SK-N-SH (cell line): ENCODE measurements at regions not wholly inside any gene's neighbourhood (a gene's known extent, or its start where the extent isn't known, plus 50 kb on each side); places are given as distances from the start of the nearest gene placed in this dataset.

Experiments
- EP300 ChIP-seq, 2 experiments: IDR thresholded peaks; 2 replicates each; pipeline versions ENCODE4 v1.4.0 to v1.6.1; 2012; ENCODE audit warnings: borderline replicate concordance in 1 of 2, low read depth in 1 of 2, low read length in 1 of 2
- EZH2phosphoT487 ChIP-seq: fragments of 200-600 bp; sonication (generic); IDR thresholded peaks from 2 replicates; pipeline ENCODE4 v1.6.1; 2017; ENCODE audit warnings: low read depth, mixed run types, mild to moderate bottlenecking, antibody characterized with exemption, moderate library complexity, borderline replicate concordance
- MEF2A ChIP-seq: IDR thresholded peaks from 2 replicates; pipeline ENCODE4 v1.4.0; 2012; ENCODE audit warnings: low read depth, borderline replicate concordance
- NFIC ChIP-seq: IDR thresholded peaks from 2 replicates; pipeline ENCODE4 v1.4.0; 2012; ENCODE audit warnings: borderline replicate concordance
- POLR2AphosphoS5 ChIP-seq: IDR thresholded peaks from 2 replicates; pipeline ENCODE4 v1.6.1; 2012; ENCODE audit warnings: low read depth, low read length
- TEAD4 ChIP-seq: IDR thresholded peaks from 2 replicates; pipeline ENCODE4 v1.4.0; 2012; ENCODE audit warnings: mild to moderate bottlenecking, borderline replicate concordance; ENCODE audit not compliant: insufficient read depth
- TF ChIP-seq, protein P1 (sequence below): fragments of 200-600 bp; sonication (generic); IDR thresholded peaks from 2 replicates; pipeline ENCODE4 v1.6.1; 2017; ENCODE audit warnings: antibody characterized with exemption, mild to moderate bottlenecking, moderate library complexity
- TF ChIP-seq, protein P2 (sequence below): fragments of 150-350 bp; IDR thresholded peaks from 2 replicates; pipeline ENCODE4 v1.6.1; 2017; ENCODE audit warnings: antibody characterized with exemption, low read length, low read depth, borderline replicate concordance
- TF ChIP-seq, protein P3 (sequence below): IDR thresholded peaks from 2 replicates; pipeline ENCODE4 v1.4.0; 2012; ENCODE audit warnings: low read depth, borderline replicate concordance

DNA sequence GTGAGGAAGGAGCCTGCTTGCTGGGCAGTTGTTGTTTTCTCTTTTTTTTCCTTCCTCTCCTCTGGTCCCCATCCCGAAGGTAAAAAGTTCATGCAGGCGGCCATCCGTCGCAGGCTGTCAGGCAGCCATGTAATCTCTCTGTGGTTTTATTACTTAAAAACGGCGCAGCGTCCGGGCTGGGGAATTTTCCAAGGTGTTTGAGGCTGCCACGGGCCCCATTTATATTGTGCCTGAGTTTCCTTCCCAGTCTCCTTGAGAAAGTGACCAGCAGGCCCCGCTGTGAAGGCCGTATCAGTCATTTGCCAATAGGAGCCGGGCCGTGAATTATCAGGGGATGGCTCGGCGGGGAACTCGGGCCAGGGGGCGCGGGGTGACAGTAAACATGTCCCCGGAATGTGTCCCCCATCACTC lies 289.7 kb downstream of the PBX3 start:
- TF ChIP-seq, protein P1, sequence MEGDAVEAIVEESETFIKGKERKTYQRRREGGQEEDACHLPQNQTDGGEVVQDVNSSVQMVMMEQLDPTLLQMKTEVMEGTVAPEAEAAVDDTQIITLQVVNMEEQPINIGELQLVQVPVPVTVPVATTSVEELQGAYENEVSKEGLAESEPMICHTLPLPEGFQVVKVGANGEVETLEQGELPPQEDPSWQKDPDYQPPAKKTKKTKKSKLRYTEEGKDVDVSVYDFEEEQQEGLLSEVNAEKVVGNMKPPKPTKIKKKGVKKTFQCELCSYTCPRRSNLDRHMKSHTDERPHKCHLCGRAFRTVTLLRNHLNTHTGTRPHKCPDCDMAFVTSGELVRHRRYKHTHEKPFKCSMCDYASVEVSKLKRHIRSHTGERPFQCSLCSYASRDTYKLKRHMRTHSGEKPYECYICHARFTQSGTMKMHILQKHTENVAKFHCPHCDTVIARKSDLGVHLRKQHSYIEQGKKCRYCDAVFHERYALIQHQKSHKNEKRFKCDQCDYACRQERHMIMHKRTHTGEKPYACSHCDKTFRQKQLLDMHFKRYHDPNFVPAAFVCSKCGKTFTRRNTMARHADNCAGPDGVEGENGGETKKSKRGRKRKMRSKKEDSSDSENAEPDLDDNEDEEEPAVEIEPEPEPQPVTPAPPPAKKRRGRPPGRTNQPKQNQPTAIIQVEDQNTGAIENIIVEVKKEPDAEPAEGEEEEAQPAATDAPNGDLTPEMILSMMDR, result no peak
- TF ChIP-seq, protein P2, sequence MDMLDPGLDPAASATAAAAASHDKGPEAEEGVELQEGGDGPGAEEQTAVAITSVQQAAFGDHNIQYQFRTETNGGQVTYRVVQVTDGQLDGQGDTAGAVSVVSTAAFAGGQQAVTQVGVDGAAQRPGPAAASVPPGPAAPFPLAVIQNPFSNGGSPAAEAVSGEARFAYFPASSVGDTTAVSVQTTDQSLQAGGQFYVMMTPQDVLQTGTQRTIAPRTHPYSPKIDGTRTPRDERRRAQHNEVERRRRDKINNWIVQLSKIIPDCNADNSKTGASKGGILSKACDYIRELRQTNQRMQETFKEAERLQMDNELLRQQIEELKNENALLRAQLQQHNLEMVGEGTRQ, result no peak
- TF ChIP-seq EZH2phosphoT487, result no peak
- no peak for TF ChIP-seq POLR2AphosphoS5
- TF ChIP-seq, protein P3, sequence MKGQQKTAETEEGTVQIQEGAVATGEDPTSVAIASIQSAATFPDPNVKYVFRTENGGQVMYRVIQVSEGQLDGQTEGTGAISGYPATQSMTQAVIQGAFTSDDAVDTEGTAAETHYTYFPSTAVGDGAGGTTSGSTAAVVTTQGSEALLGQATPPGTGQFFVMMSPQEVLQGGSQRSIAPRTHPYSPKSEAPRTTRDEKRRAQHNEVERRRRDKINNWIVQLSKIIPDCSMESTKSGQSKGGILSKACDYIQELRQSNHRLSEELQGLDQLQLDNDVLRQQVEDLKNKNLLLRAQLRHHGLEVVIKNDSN, result no peak
- no peak for TF ChIP-seq MEF2A
- TF ChIP-seq TEAD4, result no peak
- no peak for TF ChIP-seq EP300 (IDR thresholded peaks at IDR 0.05; ENCODE audit: borderline replicate concordance in 1 of 2, low read depth in 1 of 2, low read length in 1 of 2)
- no peak for TF ChIP-seq NFIC
